Activated T-cell treated with anti-CD3 and anti-CD28 coated beads, Interleukin-2, amount 50 U/mL, for 72 hours (primary cell): ENCODE measurements at regions not wholly inside any gene's neighbourhood (a gene's known extent, or its start where the extent isn't known, plus 50 kb on each side); places are given as distances from the start of the nearest gene placed in this dataset.

Experiments
- ATAC-seq, 2 donors: fragments of 150-1000 bp; cut with Tn5 transposase; replicated peaks in 1 of 2; 2 replicates each; pipeline ENCODE4 v1.10.0; 2021; ENCODE audit warnings: moderate library complexity in 2 of 2, mild to moderate bottlenecking in 1 of 2
- DNase-seq, 2 donors: peaks; one replicate each; pipeline ENCODE4 v3.0.0; 2021 to 2022; ENCODE audit warnings: mixed read lengths in 1 of 2
- H3K27ac Mint-ChIP-seq: one replicate; pipeline ENCODE4 v1.8.0; 2022; ENCODE audit warnings: mild to moderate bottlenecking, moderate library complexity, mixed read lengths
- H3K27me3 Mint-ChIP-seq: one replicate; pipeline ENCODE4 v1.8.0; 2022; ENCODE audit warnings: low read depth, mixed read lengths
- H3K36me3 Mint-ChIP-seq, 2 donors: one replicate each; pipeline ENCODE4 v1.8.0; 2022; ENCODE audit warnings: mixed read lengths in 2 of 2, mild to moderate bottlenecking in 1 of 2; ENCODE audit not compliant: insufficient read depth in 2 of 2
- H3K4me1 Mint-ChIP-seq: one replicate; pipeline ENCODE4 v1.8.0; 2022; ENCODE audit warnings: low read depth, mixed read lengths
- H3K4me3 Mint-ChIP-seq, 2 donors: one replicate each; pipeline ENCODE4 v1.8.0; 2022; ENCODE audit warnings: mild to moderate bottlenecking in 2 of 2, mixed read lengths in 2 of 2, moderate library complexity in 2 of 2
- H3K9me3 Mint-ChIP-seq, 2 donors: one replicate each; pipeline ENCODE4 v1.8.0; 2022; ENCODE audit warnings: mixed read lengths in 2 of 2

- Mint-ChIP-seq H3K36me3 (no peaks in the 10 kb centered on the region), H3K4me3 (no peak overlapping the region), H3K27ac (no peak overlapping the region), H3K4me1 (no peaks in the 10 kb centered on the region), H3K9me3 (no peaks in the 10 kb centered on the region), H3K27me3 (no peaks in the 10 kb centered on the region)
- ATAC-seq = no peak
- DNase-seq = no peak
These were observed 488.9 kb upstream of the TNC start for GRCh38 chr9:115606838-115607237.

GRCh38 chr9:115614326-115614999, 496.5 kb upstream of the TNC start:
- H3K27ac Mint-ChIP-seq = no peak overlapping the region
- H3K27me3 Mint-ChIP-seq = peaks cover 11% of the 10 kb centered on the region
- H3K36me3 Mint-ChIP-seq = no peaks in the 10 kb centered on the region
- DNase-seq (no peak), ATAC-seq (no peak)
- H3K4me1 Mint-ChIP-seq = no peaks in the 10 kb centered on the region
- H3K9me3 Mint-ChIP-seq = peaks cover 0 to 4% of the 10 kb centered on the region in 2 donors
- H3K4me3 Mint-ChIP-seq = no peak overlapping the region

- Mint-ChIP-seq H3K36me3 (no peaks in the 10 kb centered on the region), H3K4me1 (no peaks in the 10 kb centered on the region), H3K9me3 (peaks cover 0 to 4% of the 10 kb centered on the region in 2 donors), H3K27me3 (peaks cover 11% of the 10 kb centered on the region), H3K4me3 (no peak overlapping the region), H3K27ac (no peak overlapping the region)
- DNase-seq (no peak), ATAC-seq (no peak)
These were observed 497.0 kb upstream of the TNC start for GRCh38 chr9:115615000-115615401.

GRCh38 chr9:115615821-115616665, 498.1 kb upstream of the TNC start:
- H3K36me3 Mint-ChIP-seq = peaks cover 0 to 3% of the 10 kb centered on the region in 2 donors
- no peaks in the 10 kb centered on the region for H3K4me1 Mint-ChIP-seq
- DNase-seq (no peak), ATAC-seq (peak; percentile 44 to 83)
- peaks cover 11% of the 10 kb centered on the region for H3K27me3 Mint-ChIP-seq
- H3K4me3 Mint-ChIP-seq = no peak overlapping the region
- H3K9me3 Mint-ChIP-seq = peaks cover under 1 to 10% of the 10 kb centered on the region in 2 donors
- no peak overlapping the region for H3K27ac Mint-ChIP-seq

- no peak overlapping the region for H3K4me3 Mint-ChIP-seq
These were observed 498.8 kb upstream of the TNC start for GRCh38 chr9:115616666-115617239.

GRCh38 chr9:115625251-115625650, 507.3 kb upstream of the TNC start:
- DNase-seq = no peak
- H3K9me3 Mint-ChIP-seq = peaks cover 3 to 4% of the 10 kb centered on the region in 2 donors
- no peak overlapping the region for H3K27ac Mint-ChIP-seq
- no peak overlapping the region for H3K4me3 Mint-ChIP-seq
- no peaks in the 10 kb centered on the region for H3K27me3 Mint-ChIP-seq
- no peak for ATAC-seq
- H3K36me3 Mint-ChIP-seq = peaks cover 0 to 3% of the 10 kb centered on the region in 2 donors
- H3K4me1 Mint-ChIP-seq = no peaks in the 10 kb centered on the region

More at GRCh38 chr9:115616666-115617239, 498.8 kb upstream of the TNC start:
- Mint-ChIP-seq H3K27ac (no peak overlapping the region), H3K9me3 (peaks cover 2 to 10% of the 10 kb centered on the region in 2 donors), H3K4me1 (no peaks in the 10 kb centered on the region), H3K27me3 (peaks cover 11% of the 10 kb centered on the region), H3K36me3 (peaks cover 0 to 3% of the 10 kb centered on the region in 2 donors)
- no peak for DNase-seq
- no peak for ATAC-seq

- no peak for DNase-seq
- Mint-ChIP-seq H3K36me3 (no peaks in the 10 kb centered on the region), H3K9me3 (peaks cover 0 to 4% of the 10 kb centered on the region in 2 donors), H3K27me3 (no peaks in the 10 kb centered on the region), H3K4me3 (no peak overlapping the region), H3K4me1 (no peaks in the 10 kb centered on the region), H3K27ac (no peak overlapping the region)
- no peak for ATAC-seq
These were observed 508.0 kb upstream of the TNC start for GRCh38 chr9:115625954-115626353.

GRCh38 chr9:115627511-115627910, 509.6 kb upstream of the TNC start:
- DNase-seq (no peak), ATAC-seq (no peak)
- Mint-ChIP-seq H3K36me3 (no peaks in the 10 kb centered on the region), H3K4me3 (no peak overlapping the region), H3K27ac (no peak overlapping the region), H3K27me3 (no peaks in the 10 kb centered on the region), H3K9me3 (no peaks in the 10 kb centered on the region), H3K4me1 (no peaks in the 10 kb centered on the region)

GRCh38 chr9:115628426-115628825, 510.5 kb upstream of the TNC start:
- no peaks in the 10 kb centered on the region for H3K4me1 Mint-ChIP-seq
- H3K27ac Mint-ChIP-seq = no peak overlapping the region
- no peak overlapping the region for H3K4me3 Mint-ChIP-seq
- no peaks in the 10 kb centered on the region for H3K36me3 Mint-ChIP-seq
- DNase-seq (no peak), ATAC-seq (no peak)
- H3K27me3 Mint-ChIP-seq = no peaks in the 10 kb centered on the region
- peaks cover 0 to 2% of the 10 kb centered on the region in 2 donors for H3K9me3 Mint-ChIP-seq

- Mint-ChIP-seq H3K27me3 (no peaks in the 10 kb centered on the region), H3K36me3 (no peaks in the 10 kb centered on the region), H3K4me3 (no peak overlapping the region), H3K9me3 (peaks cover 1 to 2% of the 10 kb centered on the region in 2 donors), H3K4me1 (no peaks in the 10 kb centered on the region), H3K27ac (no peak overlapping the region)
- ATAC-seq (no peak), DNase-seq (no peak)
These were observed 512.2 kb upstream of the TNC start for GRCh38 chr9:115629879-115630840.

- H3K36me3 Mint-ChIP-seq = no peaks in the 10 kb centered on the region
- no peaks in the 10 kb centered on the region for H3K27me3 Mint-ChIP-seq
- no peak for DNase-seq
- ATAC-seq = no peak
- no peaks in the 10 kb centered on the region for H3K4me1 Mint-ChIP-seq
- H3K4me3 Mint-ChIP-seq = no peak overlapping the region
- no peak overlapping the region for H3K27ac Mint-ChIP-seq
- H3K9me3 Mint-ChIP-seq = peaks cover 2 to 3% of the 10 kb centered on the region in 2 donors
These were observed 514.4 kb upstream of the TNC start for GRCh38 chr9:115632391-115632790.

- Mint-ChIP-seq H3K9me3 (peaks cover 2 to 3% of the 10 kb centered on the region in 2 donors), H3K4me3 (no peak overlapping the region), H3K36me3 (no peaks in the 10 kb centered on the region), H3K4me1 (no peaks in the 10 kb centered on the region), H3K27me3 (no peaks in the 10 kb centered on the region), H3K27ac (no peak overlapping the region)
- DNase-seq (no peak), ATAC-seq (no peak)
These were observed 515.1 kb upstream of the TNC start for GRCh38 chr9:115633104-115633503.
